ENCODE measurements at regions not wholly inside any gene's neighbourhood (a gene's known extent, or its start where the extent isn't known, plus 50 kb on each side); places are given as distances from the start of the nearest gene placed in this dataset.

GRCh38 chr6:134419716-134420115 lies 101.8 kb upstream of the SGK1 start:
- TF ChIP-seq, protein P1, sequence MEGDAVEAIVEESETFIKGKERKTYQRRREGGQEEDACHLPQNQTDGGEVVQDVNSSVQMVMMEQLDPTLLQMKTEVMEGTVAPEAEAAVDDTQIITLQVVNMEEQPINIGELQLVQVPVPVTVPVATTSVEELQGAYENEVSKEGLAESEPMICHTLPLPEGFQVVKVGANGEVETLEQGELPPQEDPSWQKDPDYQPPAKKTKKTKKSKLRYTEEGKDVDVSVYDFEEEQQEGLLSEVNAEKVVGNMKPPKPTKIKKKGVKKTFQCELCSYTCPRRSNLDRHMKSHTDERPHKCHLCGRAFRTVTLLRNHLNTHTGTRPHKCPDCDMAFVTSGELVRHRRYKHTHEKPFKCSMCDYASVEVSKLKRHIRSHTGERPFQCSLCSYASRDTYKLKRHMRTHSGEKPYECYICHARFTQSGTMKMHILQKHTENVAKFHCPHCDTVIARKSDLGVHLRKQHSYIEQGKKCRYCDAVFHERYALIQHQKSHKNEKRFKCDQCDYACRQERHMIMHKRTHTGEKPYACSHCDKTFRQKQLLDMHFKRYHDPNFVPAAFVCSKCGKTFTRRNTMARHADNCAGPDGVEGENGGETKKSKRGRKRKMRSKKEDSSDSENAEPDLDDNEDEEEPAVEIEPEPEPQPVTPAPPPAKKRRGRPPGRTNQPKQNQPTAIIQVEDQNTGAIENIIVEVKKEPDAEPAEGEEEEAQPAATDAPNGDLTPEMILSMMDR (IDR thresholded peaks at IDR 0.05) = no peak
- TF ChIP-seq POLR2A (IDR thresholded peaks at IDR 0.05) = no peak

Data from Peyer's patch (tissue), 4 donors.